HG03139 (cell line): ENCODE measurements at regions not wholly inside any gene's neighbourhood (a gene's known extent, or its start where the extent isn't known, plus 50 kb on each side); places are given as distances from the start of the nearest gene placed in this dataset.
"Not testable (repeated sequence)": the region's sequence is repeated elsewhere in the genome, so short reads cannot be mapped to it uniquely, and the experiment has no call there.

Experiments
- ATAC-seq: cut with Tn5 transposase; IDR thresholded peaks from one replicate; pipeline ENCODE4 v1.9.1; 2021; ENCODE audit not compliant: unreplicated experiment

- ATAC-seq = no peak
Measured at GRCh38 chr6:133786016-133786415, 102.9 kb upstream of the TCF21 start.

GRCh38 chr6:133787122-133787521, 101.8 kb upstream of the TCF21 start:
- no peak for ATAC-seq

DNA sequence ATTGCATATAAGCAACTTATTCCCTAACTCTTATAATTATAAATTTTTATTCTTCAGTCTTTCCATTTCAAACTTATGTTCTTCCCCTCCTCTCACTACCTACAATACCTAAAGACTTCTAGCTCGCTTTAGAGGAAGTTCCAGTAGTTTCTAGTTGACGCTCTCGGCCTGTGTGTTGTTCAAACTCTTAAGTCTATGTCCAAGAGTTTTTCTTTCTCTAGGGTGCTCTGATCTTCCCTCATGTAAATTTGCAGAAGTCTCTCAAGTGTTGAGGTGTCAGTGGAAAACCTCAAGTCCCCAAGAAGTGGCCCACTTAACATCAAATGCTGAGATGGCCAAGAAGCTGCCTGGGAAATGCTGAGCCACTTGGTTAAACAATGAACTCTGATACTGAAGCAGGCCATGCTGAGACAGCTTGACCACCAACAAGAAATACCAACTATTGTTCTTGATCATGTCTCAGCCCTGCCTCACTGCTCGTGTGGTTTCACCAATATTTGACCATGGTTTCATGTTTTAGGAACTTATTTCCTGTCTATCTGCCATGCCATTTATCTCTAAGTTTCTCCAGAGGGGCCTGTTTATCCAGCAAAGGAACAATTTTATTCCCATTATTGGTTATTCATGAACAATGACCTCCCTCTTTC, 100.9 kb upstream of the TCF21 start:
- ATAC-seq = no peak

DNA sequence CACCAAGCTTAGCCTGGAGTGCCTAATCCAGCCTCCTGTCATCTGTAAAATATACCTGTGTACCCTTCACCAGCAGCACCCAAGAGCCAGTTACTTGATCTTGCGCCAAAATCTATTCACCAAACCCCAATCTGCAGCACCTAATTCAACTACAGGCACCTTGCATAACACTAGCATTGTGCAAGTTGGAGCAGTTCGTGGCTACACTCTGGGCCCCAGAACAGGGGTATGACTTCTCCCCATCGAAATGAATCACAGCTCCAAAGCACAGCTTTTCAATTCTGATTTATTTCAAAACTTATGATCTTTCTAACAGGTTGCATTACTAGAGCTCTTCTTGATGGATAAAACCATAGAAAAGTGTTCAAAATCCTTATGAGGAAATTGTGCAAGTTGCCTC, 100.4 kb upstream of the TCF21 start:
- no peak for ATAC-seq

DNA sequence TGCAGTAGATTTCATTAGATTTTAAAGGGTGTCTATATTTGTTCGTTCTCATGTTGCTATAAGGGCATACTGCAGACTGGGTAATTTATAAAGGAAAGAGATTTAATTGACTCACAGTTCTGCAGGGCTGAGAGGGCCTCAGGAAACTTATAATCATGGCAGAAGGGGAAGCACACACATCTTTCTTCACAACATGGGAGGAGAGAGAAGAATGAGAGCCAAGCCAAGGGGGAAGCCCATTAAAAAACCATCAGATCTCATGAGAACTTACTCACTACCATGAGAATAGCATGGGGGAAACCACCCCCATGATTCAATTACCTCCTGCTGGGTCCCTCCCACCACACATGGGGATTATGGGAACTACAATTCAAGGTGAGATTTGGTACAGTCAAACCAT, 99.5 kb upstream of the TCF21 start:
- not testable (repeated sequence) for ATAC-seq

- not testable (repeated sequence) for ATAC-seq
Measured at GRCh38 chr6:133790756-133791155, 98.2 kb upstream of the TCF21 start.

GRCh38 chr6:133795051-133795450, 93.9 kb upstream of the TCF21 start:
- not testable (repeated sequence) for ATAC-seq

- ATAC-seq = no peak
Measured at GRCh38 chr6:133796235-133796634, 92.7 kb upstream of the TCF21 start.

DNA sequence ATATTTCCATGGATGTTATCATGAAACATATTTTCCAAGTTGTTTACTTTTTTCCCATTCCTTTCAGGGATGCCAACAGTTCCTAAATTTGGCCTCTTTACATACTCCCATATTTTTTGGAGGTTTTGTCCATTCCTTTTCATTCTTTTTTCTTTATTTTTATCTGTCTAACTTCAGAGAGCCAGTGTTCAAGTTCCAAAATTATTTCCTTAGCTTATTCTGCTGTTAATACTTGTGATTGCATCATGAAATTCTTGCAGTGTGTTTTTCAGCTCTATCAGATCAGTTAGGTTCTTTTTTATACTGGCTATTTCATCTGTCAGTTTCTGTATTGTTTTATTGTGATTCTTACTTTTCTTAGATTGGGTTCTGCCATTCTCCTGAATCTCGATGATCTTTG, 89.9 kb upstream of the TCF21 start:
- no peak for ATAC-seq

- no peak for ATAC-seq
Measured at GRCh38 chr6:133802861-133803260, 86.1 kb upstream of the TCF21 start.

- ATAC-seq = no peak
Measured at GRCh38 chr6:133804265-133804664, 84.6 kb upstream of the TCF21 start.

GRCh38 chr6:133805876-133806275, 83.0 kb upstream of the TCF21 start:
- ATAC-seq = no peak

DNA sequence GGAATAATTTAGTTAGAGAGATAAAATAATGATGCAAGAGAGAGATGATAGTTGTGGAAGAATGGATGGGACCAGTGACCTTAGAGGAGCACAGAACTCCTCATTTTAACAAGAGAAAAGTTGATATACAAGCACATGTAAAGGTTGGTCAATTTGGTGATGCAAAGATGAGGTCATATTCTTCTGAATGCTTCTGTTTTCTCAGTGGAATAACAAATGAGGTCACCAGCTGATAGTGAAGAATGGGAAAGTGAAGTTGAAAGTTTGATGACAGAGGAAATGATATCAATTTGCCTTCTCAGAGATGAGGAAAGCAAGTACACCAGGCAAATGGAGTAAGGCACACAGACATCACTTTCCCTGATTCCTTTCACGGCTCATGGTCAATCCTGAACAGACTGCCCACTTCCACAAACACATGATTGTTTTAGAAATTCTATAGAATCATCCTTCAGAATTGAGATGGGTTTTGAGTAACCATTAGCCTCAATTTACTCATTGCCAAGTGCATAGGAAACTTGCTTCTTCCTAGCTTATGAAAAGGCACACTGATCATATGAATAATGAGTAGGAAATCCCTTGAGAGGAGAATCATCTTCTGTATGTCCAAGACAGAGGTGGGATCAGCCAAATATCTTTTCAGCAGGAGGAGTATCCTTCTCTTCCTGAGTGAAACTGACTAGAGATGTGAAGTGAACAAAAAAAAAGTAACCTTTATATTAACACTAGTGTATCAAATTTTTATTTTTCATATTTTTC, 82.4 kb upstream of the TCF21 start:
- no peak for ATAC-seq

- no peak for ATAC-seq
Measured at GRCh38 chr6:133807501-133807900, 81.4 kb upstream of the TCF21 start.

DNA sequence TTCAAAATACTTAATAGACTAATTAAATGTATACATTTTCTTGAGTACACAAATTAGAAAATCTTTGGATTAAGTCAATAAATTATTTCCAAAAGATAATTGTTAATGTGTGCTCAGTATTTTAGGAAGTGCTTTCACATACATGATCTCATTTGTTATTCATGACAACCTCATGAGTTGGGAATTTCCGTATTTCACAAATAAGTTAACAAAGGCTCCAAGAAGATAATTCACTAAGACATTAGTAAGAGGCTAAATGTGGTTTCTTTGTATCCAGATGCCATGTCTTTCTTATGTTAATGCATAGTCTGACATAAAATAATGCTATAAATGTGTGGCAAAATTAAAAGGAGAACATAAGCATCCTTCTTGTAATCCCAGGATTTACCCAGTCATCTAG, 79.5 kb upstream of the TCF21 start:
- ATAC-seq = no peak

GRCh38 chr6:133811557-133811956, 77.4 kb upstream of the TCF21 start:
- no peak for ATAC-seq

DNA sequence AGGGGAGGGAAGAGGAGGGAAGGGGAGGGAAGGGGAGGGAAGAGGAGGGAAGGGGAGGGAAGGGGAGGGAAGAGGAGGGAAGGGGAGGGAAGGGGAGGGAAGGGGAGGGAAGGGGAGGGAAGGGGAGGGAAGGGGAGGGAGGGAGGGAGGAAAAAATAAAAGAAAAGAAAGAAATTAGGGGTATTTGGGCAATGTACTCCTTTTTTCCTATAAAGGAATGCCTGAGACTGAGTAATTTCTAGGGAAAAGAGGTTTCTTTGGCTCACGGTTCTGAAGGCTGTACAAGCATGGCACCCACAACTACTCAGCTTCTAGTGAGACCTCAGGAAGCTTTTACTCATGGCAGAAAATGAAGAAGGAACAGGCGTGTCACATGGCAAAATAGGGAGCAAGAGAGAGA, 76.5 kb upstream of the TCF21 start:
- not testable (repeated sequence) for ATAC-seq

GRCh38 chr6:133814238-133814637, 74.7 kb upstream of the TCF21 start:
- ATAC-seq = no peak

DNA sequence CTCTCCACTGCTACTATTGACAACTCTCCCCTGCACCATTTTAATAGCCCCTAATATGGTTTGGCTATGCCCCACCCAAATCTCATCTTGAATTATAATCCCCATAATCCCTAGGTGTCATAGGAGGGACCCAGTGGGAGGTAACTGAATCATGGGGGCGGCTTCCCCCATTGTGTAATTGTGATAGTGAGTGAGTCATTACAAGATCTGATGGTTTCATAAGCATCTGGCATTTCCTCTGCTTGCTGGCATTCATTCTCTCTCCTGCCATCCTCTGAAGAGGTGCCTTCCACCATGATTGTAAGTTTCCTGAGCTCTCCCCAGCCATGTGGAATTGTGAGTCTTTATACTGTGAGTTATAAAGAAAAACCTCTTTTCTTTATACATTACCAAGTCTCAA, 74.1 kb upstream of the TCF21 start:
- ATAC-seq = no peak

DNA sequence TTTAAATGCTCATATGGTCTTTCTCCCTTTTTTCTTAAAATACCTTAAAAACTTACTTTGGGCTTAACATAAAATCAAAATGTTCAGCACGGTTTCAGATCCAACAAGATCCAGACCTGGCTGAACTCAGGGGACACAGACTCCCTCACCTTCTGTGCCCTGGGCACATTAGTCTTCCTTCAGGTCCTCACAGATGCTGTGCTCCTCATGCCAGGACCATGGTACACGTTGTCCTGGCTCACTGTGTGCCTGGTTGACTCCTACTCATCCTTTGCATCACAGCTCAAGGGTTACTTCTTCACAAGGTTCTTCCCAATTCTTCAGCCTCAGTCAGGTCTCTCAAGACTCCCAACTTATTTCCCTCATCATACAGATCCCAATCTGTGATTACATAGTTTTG, 73.6 kb upstream of the TCF21 start:
- no peak for ATAC-seq

GRCh38 chr6:133816171-133816570, 72.7 kb upstream of the TCF21 start:
- ATAC-seq = no peak

- ATAC-seq = peak; percentile 61
Measured at GRCh38 chr6:133817460-133818047, 71.4 kb upstream of the TCF21 start.
